Panc1 (cell line): ENCODE measurements at regions not wholly inside any gene's neighbourhood (a gene's known extent, or its start where the extent isn't known, plus 50 kb on each side); places are given as distances from the start of the nearest gene placed in this dataset.

Source experiments
- ATAC-seq: fragments of 200-7000 bp; cut with Tn5 transposase; 2 replicates; pipeline ENCODE4 v1.9.1; 2020; ENCODE audit warnings: mild to moderate bottlenecking, moderate library complexity
- BruUV-seq: library from RNA; stranded (reverse); fragments of 400-500 nt; replicated peaks from 2 replicates; lab custom pipeline; 2021; lab: Mats Ljungman, UMichigan
- CTCF ChIA-PET: fragments of 300-600 bp; sonication (Branson Sonifier 250); formaldehyde crosslinking; loops from one replicate; lab custom pipeline; 2022; ENCODE audit warnings: antibody characterized with exemption; lab: Charles Lee
- POLR2A ChIA-PET: fragments of 300-600 bp; sonication (Branson Sonifier 250); formaldehyde crosslinking; loops from one replicate; lab custom pipeline; 2022; ENCODE audit warnings: antibody characterized with exemption; lab: Charles Lee
- DNase-seq: peaks from one replicate; pipeline ENCODE4 v3.0.0-alpha.2; 2010; ENCODE audit warnings: low read depth, low spot score
- H3K27ac ChIP-seq: 2 replicates; pipeline ENCODE4 v1.5.1; 2011; ENCODE audit warnings: mild to moderate bottlenecking, low read length, inconsistent platforms
- H3K27me3 ChIP-seq: fragments of 200-500 bp; sonication (Bioruptor generic); 2 replicates; pipeline ENCODE4 v1.6.0; 2014; ENCODE audit warnings: low read length, inconsistent platforms; ENCODE audit not compliant: control insufficient read depth, insufficient read depth
- H3K36me3 ChIP-seq: fragments of 200-500 bp; sonication (Bioruptor generic); 2 replicates; pipeline ENCODE4 v1.5.1; 2014; ENCODE audit warnings: inconsistent platforms, mild to moderate bottlenecking, low read length, moderate library complexity; ENCODE audit not compliant: control insufficient read depth, insufficient read depth
- H3K4me1 ChIP-seq: 2 replicates; pipeline ENCODE4 v1.5.1; 2011; ENCODE audit warnings: inconsistent platforms, mild to moderate bottlenecking, low read length, moderate library complexity; ENCODE audit not compliant: control insufficient read depth, insufficient read depth
- H3K4me3 ChIP-seq, 2 experiments: 2 replicates each; pipeline ENCODE4 v1.5.1; 2011 to 2012; ENCODE audit warnings: low read depth in 2 of 2, low read length in 2 of 2, mild to moderate bottlenecking in 2 of 2, inconsistent platforms in 1 of 2, moderate library complexity in 1 of 2
- H3K9me3 ChIP-seq: fragments of 200-500 bp; sonication (Bioruptor generic); 2 replicates; pipeline ENCODE4 v1.5.1; 2014; ENCODE audit warnings: low read depth, mild to moderate bottlenecking, inconsistent platforms, low read length, moderate library complexity; ENCODE audit not compliant: control insufficient read depth, insufficient read depth
- CTCF ChIP-seq: fragments of 450-650 bp; IDR thresholded peaks from 2 replicates; pipeline ENCODE4 v1.5.1; 2017; ENCODE audit warnings: mild to moderate bottlenecking
- POLR2AphosphoS5 ChIP-seq: IDR thresholded peaks from 2 replicates; pipeline ENCODE4 v1.6.1; 2012; ENCODE audit warnings: mild to moderate bottlenecking, low read depth, low read length, moderate library complexity
- REST ChIP-seq, 2 experiments: IDR thresholded peaks; 2 replicates each; pipeline ENCODE4 v1.6.1; 2011 to 2012; ENCODE audit warnings: low read depth in 2 of 2, control low read depth in 1 of 2, low read length in 1 of 2, mild to moderate bottlenecking in 1 of 2, moderate library complexity in 1 of 2; ENCODE audit not compliant: insufficient read depth in 1 of 2
- SIN3A ChIP-seq: IDR thresholded peaks from 2 replicates; pipeline ENCODE4 v1.6.1; 2012; ENCODE audit warnings: low read depth, mild to moderate bottlenecking, low read length, moderate library complexity, borderline replicate concordance; ENCODE audit not compliant: insufficient read depth
- TCF7L2 ChIP-seq: IDR thresholded peaks from 2 replicates; pipeline ENCODE4 v1.6.1; 2011; ENCODE audit warnings: mild to moderate bottlenecking, low read depth, low read length, inconsistent platforms
- in situ Hi-C: cut with HindIII; loops from 2 replicates; pipeline ENCODE4 v1.10.0; 2016; ENCODE audit warnings: low sequenced_read_pairs, low pct_unique_long_range_greater_than_20kb
- intact Hi-C: fragments of 100-400 bp; cut with micrococcal nuclease; formaldehyde crosslinking; loops from one replicate; pipeline ENCODE4 v1.10.0; 2022; ENCODE audit not compliant: unreplicated experiment

GRCh38 chr4:105025263-105026017 lies 121.2 kb upstream of the TET2 start:
- TF ChIP-seq REST (IDR thresholded peaks at IDR 0.05; ENCODE audit: insufficient read depth in 1 of 2, low read depth in 2 of 2, low read length in 1 of 2) (no peak), POLR2AphosphoS5 (no peak), TCF7L2 (no peak), SIN3A (no peak)
- ATAC-seq, result no peak

DNA sequence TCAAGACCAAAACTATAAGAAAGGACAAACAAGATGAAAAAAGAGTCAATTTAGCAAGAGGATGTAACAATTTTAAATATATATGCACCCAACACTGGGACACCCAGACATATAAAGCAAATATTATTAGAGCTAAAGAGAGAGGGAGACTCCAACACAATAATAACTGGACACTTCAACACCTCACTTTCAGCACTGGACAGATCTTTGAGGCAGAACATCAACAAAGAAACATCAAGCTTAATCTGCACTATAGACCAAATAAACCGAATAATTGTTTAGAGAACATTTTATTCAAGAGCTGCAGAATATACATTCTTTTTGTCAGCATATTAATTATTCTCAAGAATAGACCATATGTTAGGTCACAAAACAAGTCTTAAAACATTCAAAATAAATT lies 109.7 kb upstream of the TET2 start:
- Histone ChIP-seq H3K27ac (no peak overlapping the region), H3K4me1 (no peaks in the 10 kb centered on the region), H3K9me3 (no peaks in the 10 kb centered on the region), H3K27me3 (no peaks in the 10 kb centered on the region), H3K4me3 (no peak overlapping the region), H3K36me3 (no peaks in the 10 kb centered on the region)
- in situ Hi-C loops, result no loop called here
- ChIA-PET POLR2A (no interaction called here), CTCF (no interaction called here)
- no peak for ATAC-seq
- TF ChIP-seq REST (IDR thresholded peaks at IDR 0.05; ENCODE audit: insufficient read depth in 1 of 2, low read depth in 2 of 2, low read length in 1 of 2), result 0 out of 4 replicates have a peak, but pooled peaks of 1 of the 2 experiments have one; percentile 21
- no peak for TF ChIP-seq CTCF
- intact Hi-C loops, result no loop called here
- DNase-seq, result no peak
- BruUV-seq, result no TSS peak

More at GRCh38 chr4:105025263-105026017, 121.2 kb upstream of the TET2 start:
- Histone ChIP-seq H3K27ac (no peak overlapping the region), H3K36me3 (no peaks in the 10 kb centered on the region), H3K27me3 (no peaks in the 10 kb centered on the region), H3K4me3 (no peak overlapping the region), H3K4me1 (no peaks in the 10 kb centered on the region), H3K9me3 (no peaks in the 10 kb centered on the region)
- in situ Hi-C loops, result no loop called here
- POLR2A ChIA-PET, result no interaction called here
- intact Hi-C loops, result no loop called here
- BruUV-seq, result no TSS peak
- DNase-seq, result no peak
- CTCF ChIA-PET, result no interaction called here
